Colonic mucosa (tissue), 4 donors: ENCODE measurements at regions not wholly inside any gene's neighbourhood (a gene's known extent, or its start where the extent isn't known, plus 50 kb on each side); places are given as distances from the start of the nearest gene placed in this dataset.
"Not testable (repeated sequence)": the region's sequence is repeated elsewhere in the genome, so short reads cannot be mapped to it uniquely, and the experiment has no call there.

Experiments used
- DNase-seq: peaks from one replicate; pipeline ENCODE4 v3.0.0-alpha.2; 2020
- H3K27ac ChIP-seq: fragments of 200-600 bp; one replicate; pipeline ENCODE4 v1.8.0; 2021
- H3K27me3 ChIP-seq: fragments of 200-600 bp; one replicate; pipeline ENCODE4 v1.8.0; 2021
- H3K36me3 ChIP-seq: fragments of 200-600 bp; one replicate; pipeline ENCODE4 v1.8.0; 2021
- H3K4me1 ChIP-seq: fragments of 200-600 bp; one replicate; pipeline ENCODE4 v1.8.0; 2021; ENCODE audit warnings: mild to moderate bottlenecking
- H3K4me3 ChIP-seq: fragments of 200-600 bp; one replicate; pipeline ENCODE4 v1.8.0; 2021
- H3K9ac ChIP-seq, 2 donors: one replicate each; pipeline ENCODE4 v1.7.0; 2013; ENCODE audit warnings: control low read depth in 2 of 2, low read depth in 2 of 2, low read length in 2 of 2
- H3K9me3 ChIP-seq: fragments of 200-600 bp; one replicate; pipeline ENCODE4 v1.8.0; 2021
- intact Hi-C: fragments of 100-400 bp; cut with DNase I; formaldehyde crosslinking; loops from one replicate; pipeline ENCODE4 v1.14.1; 2022
- TF ChIP-seq, protein P1 (sequence below): fragments of 200-600 bp; IDR thresholded peaks from one replicate; pipeline ENCODE4 v1.8.0; 2022; ENCODE audit warnings: antibody characterized with exemption, mild to moderate bottlenecking
- donor health status: healthy.
- donor health status: DM: no; HTN: no; CAD: no.
- donor health status: DM: no; HTN: no; CAD: no.

DNA sequence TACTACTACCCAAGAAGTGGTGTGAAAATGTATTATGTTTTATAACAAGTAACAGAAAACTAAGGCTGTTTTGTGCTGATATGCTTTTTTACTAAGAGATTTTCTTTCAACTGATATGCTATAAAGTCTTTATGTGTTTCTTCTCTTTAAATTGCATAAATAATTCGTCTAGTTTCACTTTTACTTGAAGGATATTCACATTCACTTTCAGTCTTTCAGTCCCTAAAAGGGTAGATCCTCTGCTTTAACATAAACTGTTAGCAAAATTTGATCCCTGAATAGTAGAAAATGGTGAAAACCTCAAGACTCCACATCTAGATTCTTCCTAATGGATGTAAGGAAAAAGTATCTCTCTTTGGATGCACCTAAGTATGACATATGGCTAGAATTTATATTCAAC is 69.0 kb upstream of the FST start:
- H3K9ac ChIP-seq: no peak overlapping the region
- TF ChIP-seq, protein P1, sequence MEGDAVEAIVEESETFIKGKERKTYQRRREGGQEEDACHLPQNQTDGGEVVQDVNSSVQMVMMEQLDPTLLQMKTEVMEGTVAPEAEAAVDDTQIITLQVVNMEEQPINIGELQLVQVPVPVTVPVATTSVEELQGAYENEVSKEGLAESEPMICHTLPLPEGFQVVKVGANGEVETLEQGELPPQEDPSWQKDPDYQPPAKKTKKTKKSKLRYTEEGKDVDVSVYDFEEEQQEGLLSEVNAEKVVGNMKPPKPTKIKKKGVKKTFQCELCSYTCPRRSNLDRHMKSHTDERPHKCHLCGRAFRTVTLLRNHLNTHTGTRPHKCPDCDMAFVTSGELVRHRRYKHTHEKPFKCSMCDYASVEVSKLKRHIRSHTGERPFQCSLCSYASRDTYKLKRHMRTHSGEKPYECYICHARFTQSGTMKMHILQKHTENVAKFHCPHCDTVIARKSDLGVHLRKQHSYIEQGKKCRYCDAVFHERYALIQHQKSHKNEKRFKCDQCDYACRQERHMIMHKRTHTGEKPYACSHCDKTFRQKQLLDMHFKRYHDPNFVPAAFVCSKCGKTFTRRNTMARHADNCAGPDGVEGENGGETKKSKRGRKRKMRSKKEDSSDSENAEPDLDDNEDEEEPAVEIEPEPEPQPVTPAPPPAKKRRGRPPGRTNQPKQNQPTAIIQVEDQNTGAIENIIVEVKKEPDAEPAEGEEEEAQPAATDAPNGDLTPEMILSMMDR: no peak

DNA sequence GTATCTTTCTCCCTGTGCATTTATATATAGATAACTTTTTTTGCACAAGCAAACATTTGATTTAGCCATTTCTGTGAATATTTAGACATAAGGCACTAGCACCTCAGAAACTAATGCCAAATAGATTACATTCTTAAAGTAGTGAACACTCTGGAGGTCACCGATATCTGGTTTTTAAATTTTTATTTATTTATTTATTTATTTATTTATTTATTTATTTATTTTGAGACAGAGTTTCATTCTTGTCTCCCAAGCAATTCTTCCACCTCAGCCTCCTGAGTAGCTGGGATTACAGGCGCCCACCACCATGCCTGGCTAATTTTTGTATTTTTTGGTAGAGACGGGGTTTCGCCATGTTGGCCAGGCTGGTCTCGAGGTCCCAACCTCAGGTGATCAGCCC is 67.9 kb upstream of the FST start:
- H3K27me3 ChIP-seq, H3K4me1 ChIP-seq, H3K9ac ChIP-seq, intact Hi-C loops, H3K27ac ChIP-seq, H3K9me3 ChIP-seq, H3K4me3 ChIP-seq, H3K36me3 ChIP-seq, DNase-seq: not testable (repeated sequence)

More for the DNA sequence above, 69.0 kb upstream of the FST start:
- DNase-seq: no peak
- H3K9me3 ChIP-seq: no peaks in the 10 kb centered on the region
- no peak overlapping the region for H3K27ac ChIP-seq
- H3K36me3 ChIP-seq: no peaks in the 10 kb centered on the region
- no peak overlapping the region for H3K4me3 ChIP-seq
- H3K27me3 ChIP-seq: no peaks in the 10 kb centered on the region
- intact Hi-C loops: no loop called here
- no peaks in the 10 kb centered on the region for H3K4me1 ChIP-seq

DNA sequence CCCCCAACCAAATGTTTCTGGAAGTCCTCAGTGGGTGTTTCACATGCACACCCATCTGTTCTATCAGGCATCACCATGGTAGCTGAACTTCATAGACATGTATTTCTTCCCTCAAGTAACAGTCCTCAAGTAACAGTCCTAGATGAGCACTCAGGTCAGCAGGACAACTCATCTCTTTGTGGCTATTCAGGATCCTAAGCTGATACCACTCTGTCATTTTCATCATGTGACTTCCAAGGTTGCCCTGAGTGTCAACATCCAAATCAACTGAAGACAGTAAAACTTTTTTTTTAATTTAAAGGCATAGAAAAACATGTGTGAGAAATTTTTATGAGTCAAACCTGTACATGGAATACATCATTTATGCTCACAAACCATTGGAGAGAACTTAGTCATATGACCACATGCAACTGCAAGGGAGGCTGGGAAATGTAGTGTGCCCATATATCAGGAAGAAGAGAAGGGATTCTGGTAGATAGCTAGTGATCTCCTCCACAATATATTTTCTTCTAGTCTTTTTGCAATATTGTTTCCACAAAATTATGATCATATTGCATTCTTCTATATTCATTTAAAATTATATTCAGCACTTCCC is 64.2 kb upstream of the FST start:
- TF ChIP-seq, protein P1: no peak
- H3K27me3 ChIP-seq: no peaks in the 10 kb centered on the region
- intact Hi-C loops: no loop called here
- H3K27ac ChIP-seq: no peak overlapping the region
- no peaks in the 10 kb centered on the region for H3K9me3 ChIP-seq
- H3K4me1 ChIP-seq: no peaks in the 10 kb centered on the region
- DNase-seq: no peak
- H3K4me3 ChIP-seq: no peak overlapping the region
- no peaks in the 10 kb centered on the region for H3K36me3 ChIP-seq
- no peak overlapping the region for H3K9ac ChIP-seq

DNA sequence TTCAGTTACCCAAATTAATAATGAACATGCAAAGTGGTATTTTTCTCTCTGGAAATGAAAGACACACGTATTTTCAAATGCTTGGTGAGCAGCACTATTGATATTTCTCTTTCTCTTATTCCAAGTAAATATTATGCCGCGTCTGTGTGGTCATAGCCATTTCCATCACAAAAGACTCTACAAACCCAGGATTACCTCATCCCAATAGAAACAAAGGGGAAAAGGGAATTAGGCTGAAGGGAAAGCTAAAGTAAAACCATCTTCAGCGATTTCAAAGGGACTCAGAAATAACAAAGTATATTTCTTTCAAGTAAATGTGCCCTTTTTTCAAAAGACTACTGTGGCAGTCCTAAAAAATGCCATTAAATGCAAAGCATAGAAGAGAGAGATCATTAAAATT is 62.0 kb upstream of the FST start:
- H3K9ac ChIP-seq: no peak overlapping the region
- H3K27me3 ChIP-seq: no peaks in the 10 kb centered on the region
- H3K9me3 ChIP-seq: no peaks in the 10 kb centered on the region
- H3K36me3 ChIP-seq: no peaks in the 10 kb centered on the region
- intact Hi-C loops: no loop called here
- TF ChIP-seq, protein P1: no peak
- no peaks in the 10 kb centered on the region for H3K4me1 ChIP-seq
- H3K4me3 ChIP-seq: no peak overlapping the region
- no peak overlapping the region for H3K27ac ChIP-seq
- no peak for DNase-seq

DNA sequence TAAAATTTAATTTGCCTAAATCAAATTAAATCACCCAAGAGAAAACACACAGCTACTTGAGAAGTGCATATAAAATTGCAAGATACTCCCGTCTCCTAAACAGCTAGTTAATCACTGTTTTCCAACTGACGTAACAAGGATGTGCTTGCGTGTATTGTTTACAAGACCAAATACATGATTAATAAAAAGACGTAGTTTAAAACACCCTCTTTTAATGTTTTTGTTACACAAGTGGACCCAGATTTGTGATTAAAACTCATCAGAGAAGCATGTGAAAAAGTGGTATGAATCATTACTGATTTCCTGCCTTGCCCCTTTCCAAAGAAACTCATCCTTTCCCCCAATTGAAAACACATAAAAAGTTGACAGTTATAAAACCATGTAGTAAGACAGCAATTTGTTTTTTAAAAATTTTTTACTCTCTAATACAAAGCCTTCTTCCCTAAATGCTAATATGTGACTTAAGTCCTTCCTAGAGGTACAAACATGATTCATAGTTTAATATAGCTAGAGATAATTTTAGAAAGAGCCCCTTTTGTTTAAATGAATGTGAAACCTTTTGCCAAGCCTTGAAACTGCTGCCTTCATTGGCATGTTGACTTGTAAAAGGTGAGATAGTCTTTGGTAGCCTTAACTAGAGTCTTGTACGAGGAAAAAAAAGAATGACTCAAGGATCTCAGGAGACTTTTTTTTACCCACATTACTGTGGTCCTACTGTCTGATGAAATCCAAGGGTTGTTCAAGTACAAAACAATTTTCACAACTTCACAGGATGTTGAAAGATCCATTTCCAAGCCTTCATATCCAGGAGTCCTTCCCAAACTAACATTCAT is 61.4 kb upstream of the FST start:
- Histone ChIP-seq H3K4me3 (no peak overlapping the region), H3K9ac (no peak overlapping the region), H3K27ac (no peak overlapping the region), H3K4me1 (no peaks in the 10 kb centered on the region), H3K36me3 (no peaks in the 10 kb centered on the region), H3K27me3 (no peaks in the 10 kb centered on the region), H3K9me3 (no peaks in the 10 kb centered on the region)
- TF ChIP-seq, protein P1: no peak
- DNase-seq: no peak
- intact Hi-C loops: no loop called here

DNA sequence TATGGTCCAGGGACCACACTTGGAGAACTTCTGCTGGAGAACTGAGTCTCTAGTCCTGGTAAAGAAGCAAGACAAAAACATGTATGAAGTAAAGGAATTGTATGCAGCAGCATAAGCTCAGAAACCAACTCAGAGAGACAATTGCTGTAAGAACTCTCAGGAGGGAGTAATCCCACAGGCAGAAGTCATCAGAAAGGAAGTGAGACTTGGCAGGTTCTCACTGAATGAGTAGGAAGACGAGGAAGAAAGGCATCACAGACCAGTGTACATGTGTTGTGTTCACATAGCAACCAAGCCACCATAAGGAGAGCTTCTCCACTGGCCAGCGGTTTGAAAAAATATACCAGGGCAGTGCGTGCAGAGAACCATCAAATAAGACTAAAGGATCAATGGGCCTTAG is 57.9 kb upstream of the FST start:
- TF ChIP-seq, protein P1: no peak
- Histone ChIP-seq H3K4me1 (no peaks in the 10 kb centered on the region), H3K36me3 (no peaks in the 10 kb centered on the region), H3K9ac (no peak overlapping the region), H3K4me3 (no peak overlapping the region), H3K27ac (no peak overlapping the region), H3K9me3 (no peaks in the 10 kb centered on the region), H3K27me3 (no peaks in the 10 kb centered on the region)
- intact Hi-C loops: no loop called here
- no peak for DNase-seq
